AG04449 (cell line): ENCODE measurements at regions not wholly inside any gene's neighbourhood (a gene's known extent, or its start where the extent isn't known, plus 50 kb on each side); places are given as distances from the start of the nearest gene placed in this dataset.

ENCODE experiments used
- CTCF ChIA-PET: fragments of 350-600 bp; formaldehyde crosslinking; extraction: SDS; loops from one replicate; lab custom pipeline; 2021; ENCODE audit warnings: antibody characterized with exemption; lab: Yijun Ruan, JAX
- POLR2A ChIA-PET: fragments of 400-600, 350-600 bp; formaldehyde crosslinking; extraction: SDS; loops from one replicate; lab custom pipeline; 2020; ENCODE audit warnings: antibody characterized with exemption, inconsistent platforms; lab: Yijun Ruan, JAX
- DNase-seq: peaks from one replicate; pipeline ENCODE4 v3.0.0-alpha.2; 2010; ENCODE audit warnings: low read depth, low spot score
- H3K4me3 ChIP-seq: 2 replicates; pipeline ENCODE4 v1.5.1; 2011; ENCODE audit warnings: low read depth, mild to moderate bottlenecking, control low read depth, low read length
- TF ChIP-seq, protein P1 (sequence below): IDR thresholded peaks from one replicate; pipeline ENCODE4 v1.5.1; 2011; ENCODE audit warnings: mild to moderate bottlenecking, moderate library complexity, low read length, control low read depth, inconsistent platforms; ENCODE audit not compliant: insufficient read depth; ENCODE audit errors: missing control alignments

DNA sequence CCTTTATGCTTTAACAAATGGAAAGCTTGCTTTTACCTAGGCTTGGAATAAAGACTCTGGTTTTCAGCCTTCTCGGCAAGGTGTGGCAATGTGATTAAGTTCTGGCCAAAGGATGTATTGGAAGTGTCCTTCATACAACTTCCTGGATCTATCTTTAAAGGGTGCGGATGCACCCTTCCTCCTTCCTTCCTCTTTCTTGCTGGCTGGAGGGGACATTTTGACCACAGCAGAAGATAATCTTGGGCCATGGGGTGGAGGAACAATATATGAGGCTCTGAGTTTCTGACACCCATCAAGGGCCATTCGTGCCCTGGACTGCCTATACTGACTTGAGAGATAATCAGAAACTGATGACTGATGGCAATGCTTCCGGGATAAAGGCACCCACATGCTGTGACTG, 145.7 kb downstream of the ACER2 start:
- no peak overlapping the region for H3K4me3 ChIP-seq
- CTCF ChIA-PET: no interaction called here
- TF ChIP-seq, protein P1, sequence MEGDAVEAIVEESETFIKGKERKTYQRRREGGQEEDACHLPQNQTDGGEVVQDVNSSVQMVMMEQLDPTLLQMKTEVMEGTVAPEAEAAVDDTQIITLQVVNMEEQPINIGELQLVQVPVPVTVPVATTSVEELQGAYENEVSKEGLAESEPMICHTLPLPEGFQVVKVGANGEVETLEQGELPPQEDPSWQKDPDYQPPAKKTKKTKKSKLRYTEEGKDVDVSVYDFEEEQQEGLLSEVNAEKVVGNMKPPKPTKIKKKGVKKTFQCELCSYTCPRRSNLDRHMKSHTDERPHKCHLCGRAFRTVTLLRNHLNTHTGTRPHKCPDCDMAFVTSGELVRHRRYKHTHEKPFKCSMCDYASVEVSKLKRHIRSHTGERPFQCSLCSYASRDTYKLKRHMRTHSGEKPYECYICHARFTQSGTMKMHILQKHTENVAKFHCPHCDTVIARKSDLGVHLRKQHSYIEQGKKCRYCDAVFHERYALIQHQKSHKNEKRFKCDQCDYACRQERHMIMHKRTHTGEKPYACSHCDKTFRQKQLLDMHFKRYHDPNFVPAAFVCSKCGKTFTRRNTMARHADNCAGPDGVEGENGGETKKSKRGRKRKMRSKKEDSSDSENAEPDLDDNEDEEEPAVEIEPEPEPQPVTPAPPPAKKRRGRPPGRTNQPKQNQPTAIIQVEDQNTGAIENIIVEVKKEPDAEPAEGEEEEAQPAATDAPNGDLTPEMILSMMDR: no peak
- DNase-seq: no peak
- POLR2A ChIA-PET: no interaction called here

DNA sequence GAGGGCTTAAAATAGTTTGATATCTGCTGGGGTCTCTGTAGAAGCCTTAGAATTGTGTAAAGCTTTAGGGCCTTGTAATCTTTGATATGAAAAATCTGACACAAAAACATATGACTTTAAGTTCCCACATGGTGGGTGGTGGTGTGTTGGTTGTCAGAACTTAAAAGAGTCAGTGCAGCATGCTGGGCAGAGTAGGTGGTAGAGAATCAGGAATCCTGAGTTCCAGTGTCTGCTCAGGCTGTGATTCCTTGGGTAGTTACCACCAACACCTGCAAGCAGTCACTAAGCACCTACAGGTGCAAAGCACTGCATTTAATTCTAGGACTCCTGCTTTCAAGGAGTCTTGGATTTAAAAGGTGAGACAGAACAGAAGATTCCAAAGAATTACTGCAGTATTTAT, 144.6 kb downstream of the ACER2 start:
- ChIA-PET CTCF (no interaction called here), POLR2A (no interaction called here)
- no peak overlapping the region for H3K4me3 ChIP-seq
- TF ChIP-seq, protein P1: no peak
- no peak for DNase-seq

DNA sequence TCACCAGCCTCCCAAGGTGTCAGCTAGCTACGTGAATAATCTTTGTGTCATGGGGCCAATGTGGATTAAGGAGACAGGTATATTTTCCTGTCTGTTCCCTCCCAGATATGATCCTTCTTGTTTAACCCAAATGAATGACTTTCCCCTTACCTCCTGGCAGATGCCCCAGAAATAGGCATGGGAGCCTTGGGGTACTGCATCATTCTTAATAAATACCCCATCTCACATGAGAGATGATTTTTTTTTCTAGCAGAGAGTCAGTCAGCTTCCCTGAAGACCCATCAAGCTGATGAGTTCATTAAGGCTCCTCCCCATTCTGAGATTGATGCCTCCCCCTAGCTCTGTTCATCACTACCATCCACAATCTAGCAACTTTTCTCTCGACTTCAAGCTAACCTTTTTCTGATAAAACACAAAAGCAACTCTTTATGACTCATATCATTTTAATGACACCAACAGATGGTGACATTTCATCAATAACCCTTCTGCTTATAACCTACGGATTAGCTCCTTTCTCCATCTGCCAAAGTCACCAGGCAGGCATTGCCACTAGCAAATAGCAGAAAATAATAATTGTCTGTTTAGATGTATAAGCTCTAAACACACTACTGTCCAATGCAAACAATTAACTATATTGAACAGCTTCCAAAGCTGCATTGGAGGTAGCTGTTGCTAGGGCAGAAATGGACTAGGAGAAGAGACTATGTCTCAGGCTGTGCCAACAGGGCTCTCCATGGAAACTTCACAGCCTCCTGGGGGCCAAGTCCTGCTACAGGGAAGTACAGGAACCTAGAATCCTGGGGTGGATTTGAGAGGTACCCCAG, 143.7 kb downstream of the ACER2 start:
- POLR2A ChIA-PET: no interaction called here
- CTCF ChIA-PET: no interaction called here
- TF ChIP-seq, protein P1: no peak
- no peak overlapping the region for H3K4me3 ChIP-seq
- DNase-seq: no peak

DNA sequence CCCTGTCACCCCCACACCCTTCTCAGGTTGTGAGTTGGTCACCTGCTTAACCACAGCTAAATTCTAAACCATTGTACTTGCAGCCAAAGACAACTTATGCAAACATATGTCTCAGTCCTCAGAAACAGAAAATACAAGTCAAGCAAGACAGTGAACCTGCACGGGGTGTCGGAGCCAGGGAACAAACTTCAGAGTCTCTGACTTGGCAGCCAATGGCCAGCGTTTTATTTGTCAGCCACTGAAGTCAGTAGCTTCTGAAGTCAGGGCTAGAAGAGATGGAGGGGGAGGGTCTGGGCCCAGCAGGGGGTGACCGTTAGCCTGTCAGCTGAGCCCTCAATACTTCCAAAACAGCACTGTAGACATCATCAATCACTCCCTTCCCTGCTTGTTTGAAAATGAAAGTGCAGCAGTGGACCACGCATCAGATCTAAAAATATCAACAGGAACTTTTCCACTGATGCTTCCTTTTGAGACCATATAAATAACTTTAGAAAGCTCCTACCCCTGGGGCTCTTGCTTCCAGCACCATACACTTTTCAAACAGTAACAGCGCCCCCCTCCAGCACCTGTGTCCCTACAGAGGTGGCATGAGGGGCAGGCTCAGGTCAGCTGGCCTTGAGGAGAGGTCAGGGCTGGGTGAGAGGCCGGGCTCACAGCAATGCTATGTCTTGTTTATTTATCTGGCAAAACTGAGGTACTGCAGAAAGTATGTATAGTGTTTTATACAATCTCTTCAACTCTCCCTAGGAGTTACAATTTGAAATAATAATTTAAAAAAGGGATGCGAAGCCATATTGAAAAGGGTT, 142.5 kb downstream of the ACER2 start:
- DNase-seq: no peak
- CTCF ChIA-PET: no interaction called here

DNA sequence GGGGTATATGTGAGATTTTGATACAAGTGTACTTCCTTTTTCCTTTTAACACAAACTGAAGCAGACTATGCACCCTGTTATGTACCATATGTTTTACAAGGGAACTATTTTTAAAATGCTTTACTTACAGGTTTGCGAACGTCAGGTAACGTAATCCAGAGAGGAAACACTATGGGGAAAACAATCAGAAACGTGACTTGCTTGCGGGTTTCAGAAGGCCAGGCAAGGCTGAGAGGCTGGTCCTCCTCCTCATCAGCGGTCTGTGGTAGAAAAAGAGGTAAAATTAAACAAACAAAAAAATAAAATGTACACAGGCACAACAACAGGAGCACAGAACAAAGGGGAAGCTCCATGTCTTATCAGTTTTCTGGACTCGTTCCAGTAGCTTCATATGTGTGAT, 141.2 kb downstream of the ACER2 start:
- TF ChIP-seq, protein P1: no peak
- ChIA-PET CTCF (no interaction called here), POLR2A (no interaction called here)
- no peak for DNase-seq
- no peak overlapping the region for H3K4me3 ChIP-seq

More for the DNA sequence above, 142.5 kb downstream of the ACER2 start:
- POLR2A ChIA-PET: no interaction called here
- TF ChIP-seq, protein P1: no peak
- H3K4me3 ChIP-seq: no peak overlapping the region

DNA sequence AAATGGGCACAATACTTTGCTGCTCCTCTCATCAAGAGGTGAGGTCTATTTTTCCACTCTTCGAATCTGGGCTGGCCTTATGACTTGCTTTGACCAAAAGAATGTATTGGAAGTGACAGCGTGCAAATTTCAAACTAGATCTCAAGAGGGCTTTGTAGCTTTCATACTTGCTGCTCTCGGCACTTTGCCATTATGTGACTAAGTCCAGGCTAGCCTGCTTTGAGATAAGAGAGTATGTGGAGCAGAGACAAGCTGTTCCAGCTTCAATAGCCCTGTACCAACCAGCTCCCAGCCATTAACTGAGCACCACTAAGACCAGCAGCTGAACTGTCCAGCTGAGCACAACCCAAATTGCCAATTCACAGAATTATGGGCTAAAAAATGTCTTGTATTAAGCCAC, 124.6 kb downstream of the ACER2 start:
- no peak overlapping the region for H3K4me3 ChIP-seq
- POLR2A ChIA-PET: no interaction called here
- no peak for DNase-seq
- TF ChIP-seq, protein P1: no peak
- CTCF ChIA-PET: no interaction called here
